HepG2 (cell line): ENCODE measurements at regions not wholly inside any gene's neighbourhood (a gene's known extent, or its start where the extent isn't known, plus 50 kb on each side); places are given as distances from the start of the nearest gene placed in this dataset.

ENCODE experiments used
- ATAC-seq: fragments of 200-7000 bp; cut with Tn5 transposase; 3 replicates; pipeline ENCODE4 v1.9.1; 2020; ENCODE audit warnings: mild to moderate bottlenecking, moderate library complexity
- BruUV-seq: library from RNA; stranded (reverse); fragments of 400-500 nt; replicated peaks from 2 replicates; lab custom pipeline; 2021; lab: Mats Ljungman, UMichigan
- CTCF ChIA-PET: fragments of 300-600 bp; formaldehyde crosslinking; extraction: SDS; loops from one replicate; lab custom pipeline; 2021; ENCODE audit warnings: low total read pairs, inconsistent platforms, low intra/inter-chr PET ratio; lab: Yijun Ruan, JAX
- POLR2A ChIA-PET: fragments of 350-600 bp; sonication (Branson Sonifier 250); formaldehyde crosslinking; loops from one replicate; lab custom pipeline; 2020; ENCODE audit warnings: antibody characterized with exemption, inconsistent platforms; lab: Yijun Ruan, JAX
- DNase-seq: peaks from one replicate; pipeline ENCODE4 v3.0.0-alpha.2; 2015; ENCODE audit warnings: low spot score
- FAIRE-seq: peaks from 3 replicates; lab custom pipeline; 2011; peaks lifted over from hg19 to GRCh38; lab: Jason Lieb, UNC
- H2AFZ ChIP-seq: one replicate; pipeline ENCODE4 v1.6.1; 2011; ENCODE audit warnings: low read length, inconsistent platforms
- H3K27ac ChIP-seq: fragments of 300-600 bp; 3 replicates; pipeline ENCODE4 v1.8.0; 2011; ENCODE audit warnings: mixed run types, mild to moderate bottlenecking, mixed read lengths, low read length, inconsistent platforms; ENCODE audit not compliant: insufficient read depth; ENCODE audit errors: extremely low read length
- H3K27me3 ChIP-seq, 2 experiments: fragments of 200-600 bp in 1 of 2; 2 replicates in 1 of 2; 3 replicates in 1 of 2; pipeline versions ENCODE4 v1.6.0 to v1.8.0; 2011; ENCODE audit warnings: low read length in 2 of 2, mild to moderate bottlenecking in 2 of 2, moderate library complexity in 2 of 2, inconsistent platforms in 1 of 2; ENCODE audit not compliant: insufficient read depth in 2 of 2, control insufficient read depth in 1 of 2
- H3K36me3 ChIP-seq, 2 experiments: fragments of 200-600 bp in 1 of 2; replicated peaks in 1 of 2; 2 replicates in 1 of 2; 3 replicates in 1 of 2; pipeline versions ENCODE4 v1.5.1 to v1.8.0; 2011; ENCODE audit warnings: low read length in 2 of 2, inconsistent platforms in 1 of 2; ENCODE audit not compliant: insufficient read depth in 2 of 2, control insufficient read depth in 1 of 2
- H3K4me1 ChIP-seq: 2 replicates; pipeline ENCODE4 v1.5.1; 2012; ENCODE audit warnings: low read length, inconsistent platforms; ENCODE audit not compliant: insufficient read depth
- H3K4me2 ChIP-seq: 2 replicates; pipeline ENCODE4 v1.6.0; 2011; ENCODE audit warnings: low read depth, low read length, inconsistent platforms
- H3K4me3 ChIP-seq, 3 experiments: fragments of 200-600 bp in 1 of 3; sonication (generic), shearing (Covaris generic) in 1 of 3; replicated peaks in 1 of 3; 2 replicates each; pipeline ENCODE4 v1.5.1; 2011 to 2016; ENCODE audit warnings: low read length in 3 of 3, inconsistent platforms in 2 of 3, low read depth in 2 of 3, mild to moderate bottlenecking in 2 of 3, control low read depth in 1 of 3, mixed read lengths in 1 of 3; ENCODE audit not compliant: insufficient read depth in 1 of 3
- H3K79me2 ChIP-seq: one replicate; pipeline ENCODE4 v1.6.1; 2011; ENCODE audit warnings: low read length, inconsistent platforms; ENCODE audit not compliant: insufficient read depth
- H3K9ac ChIP-seq: 2 replicates; pipeline ENCODE4 v1.6.0; 2011; ENCODE audit warnings: mild to moderate bottlenecking, low read depth, low read length, inconsistent platforms; ENCODE audit not compliant: insufficient read depth
- H3K9me3 ChIP-seq: 2 replicates; pipeline ENCODE4 v1.5.1; 2012; ENCODE audit warnings: mild to moderate bottlenecking, low read length
- H4K20me1 ChIP-seq: 2 replicates; pipeline ENCODE4 v1.6.0; 2011; ENCODE audit warnings: inconsistent platforms, mild to moderate bottlenecking, low read length, moderate library complexity; ENCODE audit not compliant: insufficient read depth
- BRD4 ChIP-seq: sonication (generic); formaldehyde crosslinking; IDR thresholded peaks from 2 replicates; pipeline ENCODE4 v1.4.0; 2020; ENCODE audit warnings: missing genetic modification reagents
- CBX5 ChIP-seq: sonication (generic); formaldehyde crosslinking; IDR thresholded peaks from 2 replicates; pipeline ENCODE4 v1.4.0; 2020; ENCODE audit warnings: missing genetic modification reagents, borderline replicate concordance
- KMT2B ChIP-seq: IDR thresholded peaks from 2 replicates; pipeline ENCODE4 v1.6.1; 2016; ENCODE audit warnings: missing genetic modification reagents, missing compliant biosample characterization
- SP4 ChIP-seq: sonication (generic); formaldehyde crosslinking; IDR thresholded peaks from 2 replicates; pipeline ENCODE4 v1.8.1; 2023; ENCODE audit warnings: mild to moderate bottlenecking, missing genetic modification reagents
- TBL1XR1 ChIP-seq: fragments of 150-350 bp; IDR thresholded peaks from 2 replicates; pipeline ENCODE4 v1.6.1; 2014; ENCODE audit warnings: borderline replicate concordance, low read length; ENCODE audit not compliant: partially characterized antibody
- ZBTB3 ChIP-seq: sonication (generic); formaldehyde crosslinking; IDR thresholded peaks from 2 replicates; pipeline ENCODE4 v1.4.0; 2020; ENCODE audit warnings: low read depth, mild to moderate bottlenecking, moderate library complexity, missing genetic modification reagents, borderline replicate concordance
- ZHX1 ChIP-seq: sonication (generic); formaldehyde crosslinking; IDR thresholded peaks from 2 replicates; pipeline ENCODE4 v1.8.1; 2022; ENCODE audit warnings: low read depth, mild to moderate bottlenecking, missing genetic modification reagents
- ZNF556 ChIP-seq: sonication (generic); formaldehyde crosslinking; IDR thresholded peaks from 2 replicates; pipeline ENCODE4 v1.4.0; 2020; ENCODE audit warnings: mild to moderate bottlenecking, missing genetic modification reagents, borderline replicate concordance
- WGBS: methylation state at CpG from one replicate; pipeline ENCODE4 v1.1.6; 2017; ENCODE audit warnings: low lambda C conversion rate; 5-methylcytosine and 5-hydroxymethylcytosine counted together
- in situ Hi-C: cut with HindIII; loops from 2 replicates; pipeline ENCODE4 v1.10.0; 2017; ENCODE audit warnings: low pct_unique_long_range_greater_than_20kb; ENCODE audit not compliant: extremely low pct_ligation_motif_present
- intact Hi-C: fragments of 100-400 bp; cut with micrococcal nuclease; formaldehyde crosslinking; loops from one replicate; pipeline ENCODE4 v1.10.0; 2022; ENCODE audit not compliant: unreplicated experiment
- TF ChIP-seq, protein P1 (sequence below): conservative IDR thresholded peaks from 2 replicates; pipeline ENCODE4 v1.6.1; 2018; ENCODE audit warnings: missing genetic modification reagents
- TF ChIP-seq, protein P2 (sequence below): sonication (generic); formaldehyde crosslinking; IDR thresholded peaks from 2 replicates; pipeline ENCODE4; 2020; ENCODE audit warnings: missing genetic modification reagents, mild to moderate bottlenecking, borderline replicate concordance

DNA sequence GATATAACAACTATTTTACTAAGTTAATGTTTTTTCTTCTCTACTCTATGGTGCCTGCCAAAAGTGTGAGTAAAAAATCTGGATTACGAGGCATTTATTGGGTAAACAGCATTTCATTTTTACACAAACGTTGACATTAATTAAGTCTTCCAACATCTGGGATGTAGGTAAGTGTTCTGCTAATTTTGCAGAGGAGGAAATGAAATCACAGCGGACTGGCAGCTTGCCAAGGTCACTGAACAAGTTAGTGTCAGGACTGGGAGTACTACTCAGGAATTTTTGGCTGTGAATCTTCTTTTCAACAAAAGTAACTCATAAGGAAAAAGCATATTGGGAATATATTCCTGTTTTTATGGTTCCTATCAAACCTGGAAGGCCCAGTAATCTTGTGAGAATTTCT lies 612.1 kb upstream of the FZD8 start:
- CTCF ChIA-PET = no interaction called here
- Histone ChIP-seq H2AFZ (no peak overlapping the region), H3K36me3 (no peaks in the 10 kb centered on the region), H3K4me3 (no peak overlapping the region), H4K20me1 (no peaks in the 10 kb centered on the region), H3K79me2 (no peaks in the 10 kb centered on the region), H3K9me3 (no peaks in the 10 kb centered on the region), H3K27me3 (no peaks in the 10 kb centered on the region; a peak in 1 of 5 replicates), H3K27ac (no peak overlapping the region), H3K9ac (no peak overlapping the region), H3K4me1 (0 out of 2 replicates have a peak, but pooled peaks cover 10% of the 10 kb centered on the region), H3K4me2 (no peak overlapping the region)
- POLR2A ChIA-PET = no interaction called here
- TF ChIP-seq, protein P1, sequence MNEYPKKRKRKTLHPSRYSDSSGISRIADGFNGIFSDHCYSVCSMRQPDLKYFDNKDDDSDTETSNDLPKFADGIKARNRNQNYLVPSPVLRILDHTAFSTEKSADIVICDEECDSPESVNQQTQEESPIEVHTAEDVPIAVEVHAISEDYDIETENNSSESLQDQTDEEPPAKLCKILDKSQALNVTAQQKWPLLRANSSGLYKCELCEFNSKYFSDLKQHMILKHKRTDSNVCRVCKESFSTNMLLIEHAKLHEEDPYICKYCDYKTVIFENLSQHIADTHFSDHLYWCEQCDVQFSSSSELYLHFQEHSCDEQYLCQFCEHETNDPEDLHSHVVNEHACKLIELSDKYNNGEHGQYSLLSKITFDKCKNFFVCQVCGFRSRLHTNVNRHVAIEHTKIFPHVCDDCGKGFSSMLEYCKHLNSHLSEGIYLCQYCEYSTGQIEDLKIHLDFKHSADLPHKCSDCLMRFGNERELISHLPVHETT = no peak
- DNase-seq (no peak), FAIRE-seq (no peak), ATAC-seq (no peak)
- no TSS peak for BruUV-seq
- 2% methylated on average over 3 of the region's 3 CpGs for WGBS
- in situ Hi-C loops = no loop called here
- intact Hi-C loops = no loop called here

GRCh38 chr10:36253731-36254130 lies 611.6 kb upstream of the FZD8 start:
- no peak for DNase-seq
- ChIA-PET POLR2A (no interaction called here), CTCF (no interaction called here)
- Histone ChIP-seq H3K36me3 (no peaks in the 10 kb centered on the region), H3K9me3 (no peaks in the 10 kb centered on the region), H3K4me3 (no peak overlapping the region), H3K27me3 (no peaks in the 10 kb centered on the region), H3K79me2 (no peaks in the 10 kb centered on the region), H3K4me2 (no peak overlapping the region), H3K9ac (no peak overlapping the region), H2AFZ (no peak overlapping the region), H4K20me1 (no peaks in the 10 kb centered on the region), H3K4me1 (0 out of 2 replicates have a peak, but pooled peaks cover 10% of the 10 kb centered on the region), H3K27ac (no peak overlapping the region)
- intact Hi-C loops = no loop called here
- FAIRE-seq = no peak
- in situ Hi-C loops = no loop called here
- 11% methylated on average over 3 of the region's 3 CpGs for WGBS
- ATAC-seq = no peak
- BruUV-seq = no TSS peak
- TF ChIP-seq, protein P2, sequence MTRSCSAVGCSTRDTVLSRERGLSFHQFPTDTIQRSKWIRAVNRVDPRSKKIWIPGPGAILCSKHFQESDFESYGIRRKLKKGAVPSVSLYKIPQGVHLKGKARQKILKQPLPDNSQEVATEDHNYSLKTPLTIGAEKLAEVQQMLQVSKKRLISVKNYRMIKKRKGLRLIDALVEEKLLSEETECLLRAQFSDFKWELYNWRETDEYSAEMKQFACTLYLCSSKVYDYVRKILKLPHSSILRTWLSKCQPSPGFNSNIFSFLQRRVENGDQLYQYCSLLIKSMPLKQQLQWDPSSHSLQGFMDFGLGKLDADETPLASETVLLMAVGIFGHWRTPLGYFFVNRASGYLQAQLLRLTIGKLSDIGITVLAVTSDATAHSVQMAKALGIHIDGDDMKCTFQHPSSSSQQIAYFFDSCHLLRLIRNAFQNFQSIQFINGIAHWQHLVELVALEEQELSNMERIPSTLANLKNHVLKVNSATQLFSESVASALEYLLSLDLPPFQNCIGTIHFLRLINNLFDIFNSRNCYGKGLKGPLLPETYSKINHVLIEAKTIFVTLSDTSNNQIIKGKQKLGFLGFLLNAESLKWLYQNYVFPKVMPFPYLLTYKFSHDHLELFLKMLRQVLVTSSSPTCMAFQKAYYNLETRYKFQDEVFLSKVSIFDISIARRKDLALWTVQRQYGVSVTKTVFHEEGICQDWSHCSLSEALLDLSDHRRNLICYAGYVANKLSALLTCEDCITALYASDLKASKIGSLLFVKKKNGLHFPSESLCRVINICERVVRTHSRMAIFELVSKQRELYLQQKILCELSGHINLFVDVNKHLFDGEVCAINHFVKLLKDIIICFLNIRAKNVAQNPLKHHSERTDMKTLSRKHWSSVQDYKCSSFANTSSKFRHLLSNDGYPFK (CRISPR knock-in tag) = no peak
- TF ChIP-seq ZNF556 (CRISPR knock-in tag) (no peak), BRD4 (CRISPR knock-in tag) (no peak), TBL1XR1 (no peak), KMT2B (CRISPR knock-in tag) (no peak), ZBTB3 (CRISPR knock-in tag) (no peak), SP4 (CRISPR knock-in tag) (no peak), CBX5 (CRISPR knock-in tag) (no peak), ZHX1 (CRISPR knock-in tag) (no peak)
